Heart right ventricle (tissue), 16 donors: ENCODE measurements at regions not wholly inside any gene's neighbourhood (a gene's known extent, or its start where the extent isn't known, plus 50 kb on each side); places are given as distances from the start of the nearest gene placed in this dataset.
"Not testable (repeated sequence)": the region's sequence is repeated elsewhere in the genome, so short reads cannot be mapped to it uniquely, and the experiment has no call there.

ENCODE experiments used
- ATAC-seq, 8 donors: fragments of 200-7000 bp; cut with Tn5 transposase; one replicate each; pipeline ENCODE4 v1.9.1; 2020; ENCODE audit warnings: mild to moderate bottlenecking in 8 of 8, moderate library complexity in 8 of 8, moderate number of reproducible peaks in 1 of 8
- DNase-seq, 2 donors: peaks; one replicate each; pipeline ENCODE4 v3.0.0-alpha.2; 2020
- H3K27ac ChIP-seq, 10 donors: fragments of 200-600 bp; sonication (generic) in 2 of 10; one replicate each; pipeline versions ENCODE4 v1.5.0 to v1.8.0; 2020 to 2022; ENCODE audit warnings: mild to moderate bottlenecking in 3 of 10
- H3K27me3 ChIP-seq, 7 donors: fragments of 200-600 bp; one replicate each; pipeline ENCODE4 v1.8.0; 2021 to 2022; ENCODE audit warnings: mild to moderate bottlenecking in 2 of 7
- H3K36me3 ChIP-seq, 9 donors: fragments of 200-600 bp; sonication (generic) in 1 of 9; one replicate each; pipeline versions ENCODE4 v1.5.0 to v1.8.0; 2020 to 2022; ENCODE audit warnings: mild to moderate bottlenecking in 2 of 9
- H3K4me1 ChIP-seq, 9 donors: fragments of 200-600 bp; sonication (generic) in 1 of 9; one replicate each; pipeline versions ENCODE4 v1.5.0 to v1.8.0; 2020 to 2022; ENCODE audit warnings: mild to moderate bottlenecking in 4 of 9
- H3K4me3 ChIP-seq, 10 donors: fragments of 200-600 bp; sonication (generic) in 2 of 10; one replicate each; pipeline versions ENCODE4 v1.5.0 to v1.8.0; 2020 to 2022; ENCODE audit warnings: mild to moderate bottlenecking in 7 of 10, moderate library complexity in 2 of 10
- H3K9me3 ChIP-seq, 11 donors: fragments of 200-600 bp in 10 of 11; sonication (generic) in 2 of 11; one replicate each; pipeline versions ENCODE4 v1.5.0 to v1.8.0; 2013 to 2022; ENCODE audit warnings: mild to moderate bottlenecking in 2 of 11, control low read depth in 1 of 11, moderate library complexity in 1 of 11
- CTCF ChIP-seq, 9 donors: fragments of 200-600 bp; sonication (generic) in 2 of 9; IDR thresholded peaks; one replicate each; pipeline versions ENCODE4 v1.5.0 to v1.8.0; 2021 to 2022; ENCODE audit warnings: antibody characterized with exemption in 9 of 9, mild to moderate bottlenecking in 5 of 9, moderate library complexity in 1 of 9
- WGBS, 2 donors: extraction: QIAGEN DNeasy Blood & Tissue Kit; methylation state at CpG; one replicate each; pipeline ENCODE4 v1.1.7; 2013; ENCODE audit warnings: inconsistent platforms in 1 of 2; 5-methylcytosine and 5-hydroxymethylcytosine counted together
- intact Hi-C, 10 donors: fragments of 100-400 bp; cut with DNase I; formaldehyde crosslinking; loops; one replicate each; pipeline versions ENCODE4 v1.11.1 to v1.14.2; 2022
- donor health status: Arrhythmogenic right ventricular cardiomyopathy.
- donor health status: ischemic (EF 13 %, LVEDD 7.1; RV severe dilation, severe dysfunction).
- donor health status: healthy with polysubstance abuse.
- donor health status: DM: no; HTN: yes; CAD: no.
- donor health status: DM: no; HTN: no; CAD: no.
- donor health status: ischemic (EF 25% LVEDD 6.9; RV normal size, moderate dysfunction).
- donor health status: ischemic (EF 25% LVEDD 5.7; RV mildly dilated, moderate dysfunction).
- donor health status: healthy.
- donor health status: DM: yes; HTN: yes; CAD: no.
- donor health status: Ischemic cardiomyopathy.
- donor health status: ischemic (EF 35%, LVEDD 5.7; RV mildly dilated, moderate dysfunction).
- donor health status: nonischemic (EF 11% LVEDD 7.7; RV severe dilation, severe dysfunction).
- donor health status: DM: yes; HTN: yes; CAD: no.
- donor health status: PGD.
- donor health status: ischemic (EF 29% LVEDD 5.4; RV normal size, mild dysfunction).
- donor health status: nonischemic (EF 23%, LVEDD 6.1; RV moderate dilation, normal function).

GRCh38 chr14:71250791-71251190 lies 343.5 kb downstream of the PCNX1 start:
- ATAC-seq (no peak), DNase-seq (no peak)
- Histone ChIP-seq H3K27me3 (no peaks in the 10 kb centered on the region), H3K9me3 (peaks cover 0 to 9% (median 0%) of the 10 kb centered on the region in 11 donors), H3K36me3 (no peaks in the 10 kb centered on the region), H3K4me1 (no peaks in the 10 kb centered on the region), H3K27ac (no peak overlapping the region), H3K4me3 (no peak overlapping the region)
- intact Hi-C loops = no loop called here
- no peak for TF ChIP-seq CTCF (IDR thresholded peaks at IDR 0.05)

- peak overlapping the region in 1 of 10 donors; percentile 44 for H3K27ac ChIP-seq
- 78 to 80% methylated on average over 53 of the region's 53 CpGs for WGBS, 2 donors
- DNase-seq, intact Hi-C loops, H3K4me1 ChIP-seq, H3K27me3 ChIP-seq, H3K36me3 ChIP-seq, ATAC-seq: not testable (repeated sequence)
- peak overlapping the region in 5 of 10 donors; percentile 3 to 37 (median 13) for H3K4me3 ChIP-seq
- H3K9me3 ChIP-seq = peaks cover 0 to 30% (median 12%) of the 10 kb centered on the region in 11 donors
Measured at GRCh38 chr14:71254091-71254719, 346.9 kb downstream of the PCNX1 start.

GRCh38 chr14:71261206-71261605 lies 353.9 kb downstream of the PCNX1 start:
- WGBS, 2 donors = 36 to 76% methylated on average over 2 of the region's 2 CpGs
- DNase-seq (no peak), ATAC-seq (no peak)
- TF ChIP-seq CTCF (IDR thresholded peaks at IDR 0.05) = no peak
- Histone ChIP-seq H3K36me3 (no peaks in the 10 kb centered on the region), H3K27ac (no peak overlapping the region), H3K4me1 (no peaks in the 10 kb centered on the region), H3K9me3 (peaks cover 0 to 40% (median 16%) of the 10 kb centered on the region in 11 donors), H3K4me3 (no peak overlapping the region), H3K27me3 (no peaks in the 10 kb centered on the region)
- intact Hi-C loops = no loop called here

GRCh38 chr14:71262441-71262840 lies 355.2 kb downstream of the PCNX1 start:
- no peak for DNase-seq
- Histone ChIP-seq H3K36me3 (no peaks in the 10 kb centered on the region), H3K27me3 (no peaks in the 10 kb centered on the region), H3K9me3 (peaks cover 0 to 40% (median 16%) of the 10 kb centered on the region in 11 donors), H3K4me3 (no peak overlapping the region), H3K4me1 (peaks cover 0 to 5% (median 0%) of the 10 kb centered on the region in 9 donors), H3K27ac (no peak overlapping the region)
- intact Hi-C loops = no loop called here
- WGBS, 2 donors = 54 to 67% methylated on average over 2 of the region's 2 CpGs
- ATAC-seq = no peak
- no peak for TF ChIP-seq CTCF (IDR thresholded peaks at IDR 0.05)

- DNase-seq = no peak
- TF ChIP-seq CTCF (IDR thresholded peaks at IDR 0.05) = no peak
- H3K4me1 ChIP-seq = peaks cover 0 to 10% (median 0%) of the 10 kb centered on the region in 9 donors
- 87 to 93% methylated on average over 2 of the region's 2 CpGs for WGBS, 2 donors
- peaks cover 0 to 23% (median 3%) of the 10 kb centered on the region in 11 donors for H3K9me3 ChIP-seq
- H3K27me3 ChIP-seq = no peaks in the 10 kb centered on the region
- H3K4me3 ChIP-seq = no peak overlapping the region
- no peak for ATAC-seq
- H3K27ac ChIP-seq = no peak overlapping the region
- no peaks in the 10 kb centered on the region for H3K36me3 ChIP-seq
- intact Hi-C loops = no loop called here
Measured at GRCh38 chr14:71264260-71264659, 357.0 kb downstream of the PCNX1 start.
